Body of pancreas (tissue), 4 donors: ENCODE measurements at regions not wholly inside any gene's neighbourhood (a gene's known extent, or its start where the extent isn't known, plus 50 kb on each side); places are given as distances from the start of the nearest gene placed in this dataset.
"Not testable (repeated sequence)": the region's sequence is repeated elsewhere in the genome, so short reads cannot be mapped to it uniquely, and the experiment has no call there.

Source experiments
- ATAC-seq: fragments of 150-250 bp; one replicate; pipeline ENCODE4 v1.9.1; 2016
- DNase-seq, 4 donors: peaks; one replicate each; pipeline ENCODE4 v3.0.0-alpha.2; 2019
- H3K27ac ChIP-seq, 4 donors: fragments of 200-600 bp; sonication (generic); 1 replicate in 3 of 4; 2 replicates in 1 of 4; pipeline versions ENCODE4 v1.5.1 to v1.6.1; 2016 to 2019; ENCODE audit warnings: mild to moderate bottlenecking in 1 of 4, mixed read lengths in 1 of 4, moderate library complexity in 1 of 4
- H3K27me3 ChIP-seq, 2 donors: fragments of 200-600 bp; sonication (generic); one replicate each; pipeline ENCODE4 v1.6.0; 2016; ENCODE audit warnings: mild to moderate bottlenecking in 1 of 2
- H3K36me3 ChIP-seq, 2 donors: fragments of 200-600 bp; sonication (generic); replicated peaks in 1 of 2; 2 replicates each; pipeline ENCODE4 v1.5.1; 2016; ENCODE audit warnings: low read depth in 2 of 2; ENCODE audit not compliant: insufficient read depth in 1 of 2
- H3K4me1 ChIP-seq: fragments of 200-600 bp; sonication (generic); one replicate; pipeline ENCODE4 v1.6.0; 2016
- H3K4me3 ChIP-seq, 2 donors: fragments of 200-600 bp; sonication (generic); 1 replicate in 1 of 2; 2 replicates in 1 of 2; pipeline ENCODE4 v1.5.1; 2016 to 2019
- H3K9me3 ChIP-seq, 3 donors: fragments of 200-600 bp; sonication (generic); 1 replicate in 2 of 3; 2 replicates in 1 of 3; pipeline ENCODE4 v1.5.1; 2016
- POLR2A ChIP-seq, 3 donors: fragments of 450-650 bp; IDR thresholded peaks; one replicate each; pipeline ENCODE4 v1.6.1; 2016; ENCODE audit warnings: antibody characterized with exemption in 3 of 3, mild to moderate bottlenecking in 2 of 3
- WGBS, 2 donors: methylation state at CpG; one replicate each; pipeline ENCODE4 v1.1.5; 2017; 5-methylcytosine and 5-hydroxymethylcytosine counted together
- intact Hi-C: fragments of 100-400 bp; cut with DNase I; formaldehyde crosslinking; loops from one replicate; pipeline ENCODE4 v1.15.1; 2023
- TF ChIP-seq, protein P1 (sequence below), 7 experiments: fragments of 450-650 bp in 4 of 7; fragments of 200-600 bp in 3 of 7; sonication (generic) in 3 of 7; IDR thresholded peaks; one replicate each; pipeline ENCODE4 v1.5.1; 2016 to 2019; ENCODE audit warnings: antibody characterized with exemption in 7 of 7

DNA sequence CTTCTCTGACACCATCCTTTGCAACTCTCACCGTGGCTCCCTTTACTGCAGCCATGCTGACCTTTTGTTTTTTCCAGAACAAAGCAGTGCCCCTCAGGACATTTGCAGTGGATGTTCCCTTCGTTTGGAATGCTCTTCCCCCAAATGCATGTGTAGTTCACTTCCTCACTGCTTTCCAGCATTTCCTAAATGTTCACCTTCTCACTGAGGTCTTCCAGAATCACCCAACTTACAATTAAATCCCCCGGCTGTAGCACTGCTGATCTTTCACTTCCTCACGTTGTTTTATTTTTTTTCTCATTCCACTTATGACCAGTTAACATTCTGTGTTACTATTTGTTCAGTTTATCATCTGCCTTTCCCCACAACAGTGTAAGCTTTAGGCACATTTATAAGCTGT is 73.1 kb downstream of the GASK1B start:
- no peak for DNase-seq
- 52 to 60% methylated on average over 4 of the region's 4 CpGs for WGBS, 2 donors
- no peak for TF ChIP-seq POLR2A (IDR thresholded peaks at IDR 0.05)
- TF ChIP-seq, protein P1, sequence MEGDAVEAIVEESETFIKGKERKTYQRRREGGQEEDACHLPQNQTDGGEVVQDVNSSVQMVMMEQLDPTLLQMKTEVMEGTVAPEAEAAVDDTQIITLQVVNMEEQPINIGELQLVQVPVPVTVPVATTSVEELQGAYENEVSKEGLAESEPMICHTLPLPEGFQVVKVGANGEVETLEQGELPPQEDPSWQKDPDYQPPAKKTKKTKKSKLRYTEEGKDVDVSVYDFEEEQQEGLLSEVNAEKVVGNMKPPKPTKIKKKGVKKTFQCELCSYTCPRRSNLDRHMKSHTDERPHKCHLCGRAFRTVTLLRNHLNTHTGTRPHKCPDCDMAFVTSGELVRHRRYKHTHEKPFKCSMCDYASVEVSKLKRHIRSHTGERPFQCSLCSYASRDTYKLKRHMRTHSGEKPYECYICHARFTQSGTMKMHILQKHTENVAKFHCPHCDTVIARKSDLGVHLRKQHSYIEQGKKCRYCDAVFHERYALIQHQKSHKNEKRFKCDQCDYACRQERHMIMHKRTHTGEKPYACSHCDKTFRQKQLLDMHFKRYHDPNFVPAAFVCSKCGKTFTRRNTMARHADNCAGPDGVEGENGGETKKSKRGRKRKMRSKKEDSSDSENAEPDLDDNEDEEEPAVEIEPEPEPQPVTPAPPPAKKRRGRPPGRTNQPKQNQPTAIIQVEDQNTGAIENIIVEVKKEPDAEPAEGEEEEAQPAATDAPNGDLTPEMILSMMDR (IDR thresholded peaks at IDR 0.05), result no peak

DNA sequence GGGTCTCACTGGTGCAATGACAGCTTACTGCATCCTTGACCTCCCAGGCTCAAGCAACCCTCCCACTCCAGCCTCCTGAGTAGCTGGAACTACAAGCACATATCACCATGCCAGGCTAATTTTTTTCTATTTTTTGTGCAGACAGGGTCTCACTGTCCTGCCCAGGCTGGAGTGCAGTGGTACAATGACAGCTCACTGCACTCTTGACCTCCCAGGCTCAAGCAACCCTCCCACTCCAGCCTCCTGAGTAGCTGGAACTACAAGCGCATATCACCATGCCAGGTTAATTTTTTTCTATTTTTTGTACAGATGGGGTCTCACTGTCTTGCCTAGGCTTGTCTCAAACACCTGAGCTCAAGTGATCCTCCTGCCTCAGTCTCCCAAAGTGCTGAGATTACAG is 74.0 kb downstream of the GASK1B start:
- no peaks in the 10 kb centered on the region for H3K27me3 ChIP-seq
- H3K4me3 ChIP-seq, result no peak overlapping the region
- 91 to 93% methylated on average over 1 of the region's 1 CpG for WGBS, 2 donors
- peaks cover 17% of the 10 kb centered on the region for H3K4me1 ChIP-seq
- no peak for TF ChIP-seq POLR2A (IDR thresholded peaks at IDR 0.05)
- TF ChIP-seq, protein P1 (IDR thresholded peaks at IDR 0.05), result no peak
- intact Hi-C loops, result no loop called here
- H3K36me3 ChIP-seq, result no peaks in the 10 kb centered on the region
- H3K27ac ChIP-seq, result no peak overlapping the region
- H3K9me3 ChIP-seq, result no peaks in the 10 kb centered on the region
- ATAC-seq (no peak), DNase-seq (no peak)

More for the DNA sequence above, 73.1 kb downstream of the GASK1B start:
- ATAC-seq, result no peak
- H3K36me3 ChIP-seq, result no peaks in the 10 kb centered on the region
- H3K9me3 ChIP-seq, result no peaks in the 10 kb centered on the region
- H3K4me3 ChIP-seq, result no peak overlapping the region
- intact Hi-C loops, result no loop called here
- H3K27ac ChIP-seq, result no peak overlapping the region
- H3K27me3 ChIP-seq, result no peaks in the 10 kb centered on the region
- peaks cover 8% of the 10 kb centered on the region for H3K4me1 ChIP-seq

DNA sequence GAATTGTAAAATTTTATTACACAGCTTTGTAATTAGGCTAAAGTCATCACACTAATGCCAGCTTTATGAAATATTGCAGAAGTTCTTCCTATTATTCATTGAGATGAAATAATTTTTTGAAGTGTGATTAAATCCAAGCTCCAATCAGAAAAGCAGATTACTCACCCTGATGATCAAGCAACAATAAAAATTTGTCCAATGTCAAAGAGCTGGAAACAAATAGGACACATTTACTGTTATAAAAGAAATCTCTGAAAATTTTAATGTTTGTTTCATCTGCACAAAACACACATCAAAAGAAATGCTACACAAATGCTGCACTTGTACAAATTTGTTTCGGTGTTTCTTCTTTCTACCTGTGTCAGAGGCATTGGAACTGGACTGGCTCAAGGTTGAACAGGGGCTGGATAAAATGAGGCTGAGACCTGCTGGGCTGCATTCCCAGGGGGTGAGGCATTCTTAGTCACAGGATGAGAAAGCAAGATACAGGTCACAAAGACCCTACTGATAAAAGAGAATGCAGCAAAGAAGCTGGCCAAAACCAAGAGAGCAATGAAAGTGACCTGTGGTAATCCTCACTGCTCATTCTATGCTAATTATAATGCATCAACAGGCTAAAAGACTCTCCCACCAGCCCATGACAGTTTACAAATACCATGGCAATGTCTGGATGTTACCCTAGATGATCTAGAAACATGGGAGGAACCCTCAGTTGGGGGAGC is 78.3 kb downstream of the GASK1B start:
- TF ChIP-seq, protein P1 (IDR thresholded peaks at IDR 0.05), result no peak
- TF ChIP-seq POLR2A (IDR thresholded peaks at IDR 0.05), result no peak
- DNase-seq (peak; percentile 52 to 65 (median 62)), ATAC-seq (peak; percentile 89)
- Histone ChIP-seq H3K27me3 (no peaks in the 10 kb centered on the region), H3K4me1 (peaks cover 27% of the 10 kb centered on the region), H3K36me3 (no peaks in the 10 kb centered on the region), H3K27ac (peak overlapping the region in 3 of 4 donors; percentile 36 to 44 (median 38)), H3K9me3 (no peaks in the 10 kb centered on the region), H3K4me3 (no peak overlapping the region)
- WGBS, 2 donors, result 42 to 45% methylated on average over 1 of the region's 1 CpG
- intact Hi-C loops, result no loop called here

DNA sequence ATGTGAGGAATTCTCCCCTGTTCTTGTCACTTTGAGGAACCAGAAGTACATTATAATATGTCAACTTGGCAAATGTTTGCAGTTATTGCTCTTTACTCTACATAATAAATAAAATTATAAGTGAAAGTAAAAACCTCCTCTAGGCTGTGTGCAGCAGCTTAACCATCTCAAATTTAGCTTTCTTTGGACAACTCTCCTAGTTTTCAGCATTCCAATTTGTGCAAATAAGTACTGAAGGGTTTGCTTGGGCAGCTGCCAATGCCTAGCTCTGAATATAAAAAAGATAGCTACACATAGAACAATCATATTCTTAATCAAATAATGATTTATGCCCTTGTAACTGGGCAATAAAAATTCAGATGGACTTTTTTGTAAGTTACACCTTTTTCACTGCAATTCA is 82.5 kb downstream of the GASK1B start:
- no peaks in the 10 kb centered on the region for H3K36me3 ChIP-seq

DNA sequence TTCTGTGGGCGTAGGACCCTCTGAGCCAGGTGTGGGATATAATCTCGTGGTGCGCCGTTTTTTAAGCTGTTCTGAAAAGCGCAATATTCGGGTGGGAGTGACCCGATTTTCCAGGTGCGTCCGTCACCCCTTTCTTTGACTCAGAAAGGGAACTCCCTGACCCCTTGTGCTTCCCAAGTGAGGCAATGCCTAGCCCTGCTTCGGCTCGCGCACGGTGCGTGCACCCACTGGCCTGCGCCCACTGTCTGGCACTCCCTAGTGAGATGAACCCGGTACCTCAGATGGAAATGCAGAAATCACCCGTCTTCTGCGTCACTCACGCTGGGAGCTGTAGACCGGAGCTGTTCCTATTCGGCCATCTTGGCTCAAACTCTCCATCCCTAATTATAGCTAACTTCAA is 82.9 kb downstream of the GASK1B start:
- H3K36me3 ChIP-seq, H3K27ac ChIP-seq, ATAC-seq, H3K9me3 ChIP-seq, H3K4me3 ChIP-seq, H3K27me3 ChIP-seq, DNase-seq, intact Hi-C loops: not testable (repeated sequence)
- H3K4me1 ChIP-seq, result peaks cover 21% of the 10 kb centered on the region
- 80 to 84% methylated on average over 20 of the region's 21 CpGs for WGBS, 2 donors

More for the DNA sequence above, 82.5 kb downstream of the GASK1B start:
- Histone ChIP-seq H3K9me3 (no peaks in the 10 kb centered on the region), H3K4me1 (peaks cover 24% of the 10 kb centered on the region), H3K4me3 (no peak overlapping the region), H3K27ac (no peak overlapping the region), H3K27me3 (no peaks in the 10 kb centered on the region)
- DNase-seq, result peak in 3 of 4 donors; percentile 19 to 50 (median 21)
- intact Hi-C loops, result no loop called here
- TF ChIP-seq, protein P1 (IDR thresholded peaks at IDR 0.05), result no peak
- TF ChIP-seq POLR2A (IDR thresholded peaks at IDR 0.05), result no peak
- ATAC-seq, result no peak
